NCI-H1092 (cell line): ENCODE measurements at regions not wholly inside any gene's neighbourhood (a gene's known extent, or its start where the extent isn't known, plus 50 kb on each side); places are given as distances from the start of the nearest gene placed in this dataset.
"Not testable (repeated sequence)": the region's sequence is repeated elsewhere in the genome, so short reads cannot be mapped to it uniquely, and the experiment has no call there.

ENCODE experiments used
- DNase-seq: peaks from one replicate; lab custom pipeline; 2025; lab: John Stamatoyannopoulos, UW

GRCh38 chr10:61047081-61047480 lies 103.1 kb upstream of the RHOBTB1 start:
- DNase-seq = no peak

- not testable (repeated sequence) for DNase-seq
Observed at GRCh38 chr10:61045480-61045879, 101.5 kb upstream of the RHOBTB1 start.

GRCh38 chr10:61042533-61042932 lies 98.5 kb upstream of the RHOBTB1 start:
- DNase-seq = no peak

GRCh38 chr10:61040399-61041016 lies 96.5 kb upstream of the RHOBTB1 start:
- DNase-seq = no peak

GRCh38 chr10:61039868-61040267 lies 95.9 kb upstream of the RHOBTB1 start:
- no peak for DNase-seq

- DNase-seq = not testable (repeated sequence)
Observed at GRCh38 chr10:61037261-61037830, 93.4 kb upstream of the RHOBTB1 start.

- DNase-seq = not testable (repeated sequence)
Observed at GRCh38 chr10:61036148-61036547, 92.2 kb upstream of the RHOBTB1 start.

GRCh38 chr10:61031341-61031740 lies 87.4 kb upstream of the RHOBTB1 start:
- DNase-seq = no peak

GRCh38 chr10:61029411-61029810 lies 85.4 kb upstream of the RHOBTB1 start:
- no peak for DNase-seq

- no peak for DNase-seq
Observed at GRCh38 chr10:61028861-61029361, 84.9 kb upstream of the RHOBTB1 start.

- DNase-seq = no peak
Observed at GRCh38 chr10:61024856-61025201, 80.8 kb upstream of the RHOBTB1 start.

GRCh38 chr10:61024151-61024855 lies 80.3 kb upstream of the RHOBTB1 start:
- DNase-seq = no peak

- DNase-seq = no peak
Observed at GRCh38 chr10:61023053-61023452, 79.1 kb upstream of the RHOBTB1 start.

GRCh38 chr10:61021926-61022325 lies 77.9 kb upstream of the RHOBTB1 start:
- no peak for DNase-seq

GRCh38 chr10:61020420-61021158 lies 76.6 kb upstream of the RHOBTB1 start:
- DNase-seq = no peak

- DNase-seq = no peak
Observed at GRCh38 chr10:61018146-61018545, 74.2 kb upstream of the RHOBTB1 start.

GRCh38 chr10:61016630-61017029 lies 72.6 kb upstream of the RHOBTB1 start:
- no peak for DNase-seq

GRCh38 chr10:61016007-61016406 lies 72.0 kb upstream of the RHOBTB1 start:
- DNase-seq = no peak

- DNase-seq = no peak
Observed at GRCh38 chr10:61010863-61011262, 66.9 kb upstream of the RHOBTB1 start.

- DNase-seq = not testable (repeated sequence)
Observed at GRCh38 chr10:61003069-61003468, 59.1 kb upstream of the RHOBTB1 start.

GRCh38 chr10:61001731-61002122 lies 57.7 kb upstream of the RHOBTB1 start:
- no peak for DNase-seq
